Naive thymus-derived CD4-positive, alpha-beta T cell (primary cell): ENCODE measurements at regions not wholly inside any gene's neighbourhood (a gene's known extent, or its start where the extent isn't known, plus 50 kb on each side); places are given as distances from the start of the nearest gene placed in this dataset.

ENCODE experiments used
- ATAC-seq: fragments of 150-1000 bp; cut with Tn5 transposase; 2 replicates; pipeline ENCODE4 v1.10.0; 2021; ENCODE audit warnings: mild to moderate bottlenecking, moderate library complexity
- CTCF ChIA-PET: fragments of 350-600 bp; sonication (Branson Sonifier 250); formaldehyde crosslinking; loops from one replicate; lab custom pipeline; 2021; ENCODE audit warnings: antibody characterized with exemption; lab: Charles Lee
- POLR2A ChIA-PET: fragments of 350-600 bp; sonication (Branson Sonifier 250); formaldehyde crosslinking; loops from one replicate; lab custom pipeline; 2021; ENCODE audit warnings: antibody characterized with exemption, inconsistent platforms; lab: Charles Lee
- DNase-seq, 9 donors: peaks; one replicate each; pipeline versions ENCODE4 v3.0.0 to v3.0.0-alpha.2; 2020 to 2022; ENCODE audit warnings: mixed read lengths in 1 of 9
- H3K27ac ChIP-seq: one replicate; pipeline ENCODE4 v1.7.0; 2013; ENCODE audit warnings: mild to moderate bottlenecking, low read depth, low read length, moderate library complexity
- H3K27me3 ChIP-seq, 2 donors: one replicate each; pipeline ENCODE4 v1.7.0; 2013; ENCODE audit warnings: low read length in 2 of 2, mild to moderate bottlenecking in 2 of 2, moderate library complexity in 2 of 2; ENCODE audit not compliant: control insufficient read depth in 2 of 2, insufficient read depth in 2 of 2
- H3K36me3 ChIP-seq, 3 experiments: 1 replicate in 2 of 3; 2 replicates in 1 of 3; pipeline ENCODE4 v1.7.0; 2013; ENCODE audit warnings: low read length in 3 of 3, mild to moderate bottlenecking in 3 of 3, moderate library complexity in 1 of 3; ENCODE audit not compliant: insufficient read depth in 3 of 3, control insufficient read depth in 2 of 3
- H3K4me1 ChIP-seq, 2 donors: one replicate each; pipeline ENCODE4 v1.7.0; 2013; ENCODE audit warnings: low read length in 2 of 2, mild to moderate bottlenecking in 2 of 2, moderate library complexity in 1 of 2; ENCODE audit not compliant: control insufficient read depth in 2 of 2, insufficient read depth in 2 of 2
- H3K4me3 ChIP-seq: 2 replicates; pipeline ENCODE4 v1.7.0; 2013; ENCODE audit warnings: mild to moderate bottlenecking, low read length
- H3K9me3 ChIP-seq, 3 experiments: 1 replicate in 2 of 3; 2 replicates in 1 of 3; pipeline ENCODE4 v1.7.0; 2013; ENCODE audit warnings: low read length in 3 of 3; ENCODE audit not compliant: control insufficient read depth in 2 of 3
- H3K27ac Mint-ChIP-seq, 9 donors: one replicate each; pipeline ENCODE4 v1.8.0; 2020 to 2022; ENCODE audit warnings: mixed read lengths in 9 of 9, mild to moderate bottlenecking in 8 of 9, moderate library complexity in 5 of 9, inconsistent platforms in 2 of 9
- H3K27me3 Mint-ChIP-seq, 5 donors: one replicate each; pipeline ENCODE4 v1.8.0; 2021 to 2022; ENCODE audit warnings: mixed read lengths in 5 of 5, mild to moderate bottlenecking in 1 of 5
- H3K36me3 Mint-ChIP-seq, 5 donors: one replicate each; pipeline ENCODE4 v1.8.0; 2020 to 2022; ENCODE audit warnings: mixed read lengths in 5 of 5, mild to moderate bottlenecking in 3 of 5, inconsistent platforms in 1 of 5
- H3K4me1 Mint-ChIP-seq, 7 donors: one replicate each; pipeline ENCODE4 v1.8.0; 2020 to 2022; ENCODE audit warnings: mixed read lengths in 7 of 7, mild to moderate bottlenecking in 3 of 7, inconsistent platforms in 1 of 7
- H3K4me3 Mint-ChIP-seq, 10 donors: one replicate each; pipeline ENCODE4 v1.8.0; 2020 to 2022; ENCODE audit warnings: mild to moderate bottlenecking in 10 of 10, mixed read lengths in 10 of 10, moderate library complexity in 6 of 10, inconsistent platforms in 2 of 10
- H3K9me3 Mint-ChIP-seq, 11 donors: one replicate each; pipeline ENCODE4 v1.8.0; 2020 to 2022; ENCODE audit warnings: mixed read lengths in 11 of 11, mild to moderate bottlenecking in 4 of 11, inconsistent platforms in 1 of 11, moderate library complexity in 1 of 11
- intact Hi-C, 2 donors: fragments of 100-400 bp; cut with micrococcal nuclease; formaldehyde crosslinking; loops; one replicate each; pipeline ENCODE4 v1.15.1; 2023

DNA sequence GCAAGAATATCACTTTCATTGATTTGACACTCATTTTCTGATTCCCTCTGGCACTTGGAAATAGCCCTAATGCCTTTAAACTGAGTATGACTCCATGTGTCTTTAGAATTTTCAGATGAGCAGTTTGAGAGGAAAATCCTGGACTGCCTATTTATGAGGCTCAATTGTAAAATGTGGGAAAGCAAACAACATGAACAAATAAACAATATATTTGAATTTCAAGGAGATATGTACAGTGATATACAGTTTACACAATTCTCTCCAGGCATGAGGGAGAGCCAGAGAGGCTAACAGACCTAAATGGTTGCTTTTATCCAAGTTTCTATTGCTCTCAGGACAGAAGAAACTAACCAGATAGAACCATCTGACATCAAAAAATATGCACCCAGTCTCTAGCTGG, 748.2 kb upstream of the NRSN1 start:
- Mint-ChIP-seq H3K36me3 (no peaks in the 10 kb centered on the region), H3K4me3 (no peak overlapping the region), H3K4me1 (no peaks in the 10 kb centered on the region), H3K27ac (no peak overlapping the region), H3K9me3 (peaks cover 0 to 11% (median 1%) of the 10 kb centered on the region in 11 donors), H3K27me3 (no peaks in the 10 kb centered on the region)
- H3K4me3 ChIP-seq = no peak overlapping the region
- DNase-seq (no peak), ATAC-seq (no peak)
- H3K27me3 ChIP-seq = no peaks in the 10 kb centered on the region
- no peaks in the 10 kb centered on the region for H3K9me3 ChIP-seq
- H3K4me1 ChIP-seq = no peaks in the 10 kb centered on the region
- H3K27ac ChIP-seq = no peak overlapping the region
- ChIA-PET CTCF (no interaction called here), POLR2A (no interaction called here)
- no peaks in the 10 kb centered on the region for H3K36me3 ChIP-seq
- intact Hi-C loops = no loop called here

DNA sequence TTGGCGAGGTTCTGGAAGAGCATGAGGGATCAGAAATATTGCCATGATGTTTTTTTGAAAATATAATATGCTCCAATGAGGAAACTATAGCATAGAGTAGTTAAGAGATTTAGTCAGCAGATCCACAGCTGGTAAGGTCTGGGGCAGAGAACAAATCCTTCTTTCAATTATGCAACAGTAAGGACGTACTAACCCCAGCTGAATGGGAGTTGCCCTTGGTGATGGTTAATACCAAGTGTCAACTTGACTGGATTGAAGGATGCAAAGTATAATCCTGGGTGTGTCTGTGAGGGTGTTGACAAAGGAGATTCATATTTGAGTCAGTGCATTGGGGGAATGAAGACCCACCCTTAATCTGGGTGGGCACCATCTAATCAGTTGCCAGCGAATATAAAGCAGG, 745.5 kb upstream of the NRSN1 start:
- POLR2A ChIA-PET = no interaction called here
- Histone ChIP-seq H3K27ac (no peak overlapping the region), H3K9me3 (no peaks in the 10 kb centered on the region), H3K27me3 (no peaks in the 10 kb centered on the region), H3K36me3 (no peaks in the 10 kb centered on the region), H3K4me1 (no peaks in the 10 kb centered on the region), H3K4me3 (no peak overlapping the region)
- ATAC-seq = no peak
- Mint-ChIP-seq H3K36me3 (no peaks in the 10 kb centered on the region), H3K9me3 (peaks cover 0 to 11% (median 1%) of the 10 kb centered on the region in 11 donors), H3K27ac (no peak overlapping the region), H3K27me3 (no peaks in the 10 kb centered on the region), H3K4me3 (no peak overlapping the region), H3K4me1 (no peaks in the 10 kb centered on the region)
- no peak for DNase-seq
- CTCF ChIA-PET = no interaction called here
- intact Hi-C loops = no loop called here

DNA sequence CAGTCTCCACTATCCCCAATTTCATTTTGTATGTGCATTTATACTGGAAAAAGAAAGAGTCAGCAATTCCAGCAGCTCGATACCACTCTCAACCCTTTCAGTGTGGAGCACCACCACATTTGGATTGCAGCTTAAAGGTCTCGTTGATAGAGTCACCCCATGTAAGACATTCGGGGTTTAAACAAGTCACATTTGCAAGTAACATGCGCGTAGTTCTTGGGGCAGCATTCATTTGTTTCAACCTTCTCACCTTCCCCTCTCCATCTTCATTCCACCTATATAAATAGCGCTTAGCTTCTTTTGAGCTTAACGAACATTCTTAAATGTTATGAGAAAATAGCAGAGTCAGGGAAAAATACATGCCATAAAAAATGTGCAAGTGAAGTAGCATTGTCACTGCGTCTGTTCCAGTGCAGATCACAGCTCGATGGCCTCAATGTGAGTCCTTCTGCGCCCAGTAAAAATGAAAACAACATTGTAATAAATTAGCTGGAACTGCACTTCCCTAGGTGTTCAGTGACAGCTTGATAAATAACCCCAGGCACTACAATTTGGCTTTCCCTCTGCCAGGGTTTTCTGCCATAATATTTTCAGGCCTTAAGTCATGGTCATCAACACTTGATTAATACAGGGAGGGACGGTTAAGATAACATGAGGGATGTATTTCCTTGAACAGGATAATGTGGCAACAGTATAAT, 737.8 kb upstream of the NRSN1 start:
- no peak for ATAC-seq
- intact Hi-C loops = no loop called here
- H3K27me3 Mint-ChIP-seq = no peaks in the 10 kb centered on the region
- no peaks in the 10 kb centered on the region for H3K9me3 ChIP-seq
- CTCF ChIA-PET = no interaction called here
- no peaks in the 10 kb centered on the region for H3K36me3 ChIP-seq
- H3K27ac Mint-ChIP-seq = no peak overlapping the region
- H3K4me3 ChIP-seq = no peak overlapping the region
- H3K4me3 Mint-ChIP-seq = no peak overlapping the region
- H3K4me1 Mint-ChIP-seq = no peaks in the 10 kb centered on the region
- POLR2A ChIA-PET = no interaction called here
- no peaks in the 10 kb centered on the region for H3K4me1 ChIP-seq
- peaks cover 0 to 2% (median 0%) of the 10 kb centered on the region in 11 donors for H3K9me3 Mint-ChIP-seq
- no peaks in the 10 kb centered on the region for H3K36me3 Mint-ChIP-seq
- H3K27me3 ChIP-seq = no peaks in the 10 kb centered on the region
- no peak overlapping the region for H3K27ac ChIP-seq
- no peak for DNase-seq

DNA sequence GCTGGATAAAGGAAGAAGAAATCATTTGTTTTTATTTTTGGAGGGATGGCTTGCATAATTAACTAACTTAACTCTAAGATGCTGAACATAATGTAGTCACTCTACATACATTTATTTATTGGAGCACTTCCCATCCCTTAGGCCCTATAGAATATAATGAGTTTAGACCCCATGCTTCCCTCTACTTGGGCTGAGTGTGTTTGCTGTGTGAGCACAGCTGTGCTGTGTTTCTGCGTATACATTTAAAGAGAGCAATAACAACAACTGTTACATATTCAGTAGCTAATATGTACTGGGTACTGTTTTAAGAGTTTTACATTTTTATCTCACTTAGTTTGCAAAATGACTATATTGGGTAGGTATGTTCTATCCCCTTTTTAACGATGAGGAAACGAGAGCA, 736.6 kb upstream of the NRSN1 start:
- Mint-ChIP-seq H3K36me3 (no peaks in the 10 kb centered on the region), H3K27me3 (no peaks in the 10 kb centered on the region), H3K4me3 (no peak overlapping the region), H3K4me1 (no peaks in the 10 kb centered on the region), H3K9me3 (peaks cover 0 to 4% (median 0%) of the 10 kb centered on the region in 11 donors), H3K27ac (no peak overlapping the region)
- Histone ChIP-seq H3K4me1 (no peaks in the 10 kb centered on the region), H3K36me3 (no peaks in the 10 kb centered on the region), H3K4me3 (no peak overlapping the region), H3K9me3 (no peaks in the 10 kb centered on the region), H3K27ac (no peak overlapping the region), H3K27me3 (no peaks in the 10 kb centered on the region)
- ChIA-PET CTCF (no interaction called here), POLR2A (no interaction called here)
- intact Hi-C loops = no loop called here
- no peak for ATAC-seq
- no peak for DNase-seq

DNA sequence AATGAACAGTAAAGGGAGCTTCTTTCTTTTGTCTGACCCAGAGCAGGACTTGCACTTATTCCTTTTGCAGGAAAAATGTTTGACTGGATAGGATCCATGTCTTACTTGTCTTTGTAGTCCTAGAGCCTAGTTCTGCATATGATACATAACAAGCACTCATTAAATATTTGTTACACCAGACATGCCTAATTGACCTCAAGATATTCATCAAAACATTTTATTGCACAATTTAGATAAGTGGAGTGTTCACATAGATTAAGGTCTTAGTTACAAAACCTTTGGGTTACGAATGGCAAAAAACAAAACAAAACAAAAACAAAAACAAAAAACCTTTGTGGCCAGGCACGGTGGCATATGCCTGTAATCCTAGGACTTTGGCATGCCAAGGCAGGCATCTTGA, 735.8 kb upstream of the NRSN1 start:
- ChIA-PET POLR2A (no interaction called here), CTCF (no interaction called here)
- Mint-ChIP-seq H3K4me3 (no peak overlapping the region), H3K9me3 (peaks cover 0 to 5% (median 0%) of the 10 kb centered on the region in 11 donors), H3K27me3 (no peaks in the 10 kb centered on the region), H3K36me3 (no peaks in the 10 kb centered on the region), H3K4me1 (no peaks in the 10 kb centered on the region), H3K27ac (no peak overlapping the region)
- H3K4me1 ChIP-seq = no peaks in the 10 kb centered on the region
- intact Hi-C loops = no loop called here
- no peaks in the 10 kb centered on the region for H3K9me3 ChIP-seq
- H3K4me3 ChIP-seq = no peak overlapping the region
- H3K27me3 ChIP-seq = no peaks in the 10 kb centered on the region
- no peak for DNase-seq
- H3K36me3 ChIP-seq = no peaks in the 10 kb centered on the region
- H3K27ac ChIP-seq = no peak overlapping the region
- no peak for ATAC-seq

DNA sequence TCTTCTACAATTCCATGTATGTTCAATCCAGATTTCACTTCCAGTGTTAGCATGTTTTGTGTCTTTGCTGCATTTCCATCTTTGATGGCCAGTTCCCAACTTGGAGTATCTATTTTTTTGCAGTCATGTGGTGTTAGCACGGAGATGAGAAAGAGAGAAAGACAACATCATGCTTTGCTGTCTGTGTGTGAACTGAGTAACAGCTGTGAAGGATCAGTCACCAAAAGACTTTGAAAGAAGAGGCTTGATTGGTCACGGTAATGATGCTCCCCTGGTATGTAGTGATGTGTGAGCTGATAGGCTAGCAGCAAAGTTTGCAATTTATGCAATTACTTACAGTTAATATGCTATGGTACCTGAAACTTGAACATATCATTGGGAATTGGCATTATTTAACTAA, 731.3 kb upstream of the NRSN1 start:
- ATAC-seq (no peak), DNase-seq (no peak)
- H3K4me3 ChIP-seq = no peak overlapping the region
- Mint-ChIP-seq H3K36me3 (no peaks in the 10 kb centered on the region), H3K27ac (no peak overlapping the region), H3K27me3 (no peaks in the 10 kb centered on the region), H3K4me3 (no peak overlapping the region), H3K9me3 (peaks cover 0 to 5% (median 0%) of the 10 kb centered on the region in 11 donors), H3K4me1 (no peaks in the 10 kb centered on the region)
- H3K9me3 ChIP-seq = no peaks in the 10 kb centered on the region
- H3K36me3 ChIP-seq = no peaks in the 10 kb centered on the region
- no peaks in the 10 kb centered on the region for H3K4me1 ChIP-seq
- ChIA-PET POLR2A (no interaction called here), CTCF (no interaction called here)
- H3K27ac ChIP-seq = no peak overlapping the region
- intact Hi-C loops = no loop called here
- no peaks in the 10 kb centered on the region for H3K27me3 ChIP-seq

DNA sequence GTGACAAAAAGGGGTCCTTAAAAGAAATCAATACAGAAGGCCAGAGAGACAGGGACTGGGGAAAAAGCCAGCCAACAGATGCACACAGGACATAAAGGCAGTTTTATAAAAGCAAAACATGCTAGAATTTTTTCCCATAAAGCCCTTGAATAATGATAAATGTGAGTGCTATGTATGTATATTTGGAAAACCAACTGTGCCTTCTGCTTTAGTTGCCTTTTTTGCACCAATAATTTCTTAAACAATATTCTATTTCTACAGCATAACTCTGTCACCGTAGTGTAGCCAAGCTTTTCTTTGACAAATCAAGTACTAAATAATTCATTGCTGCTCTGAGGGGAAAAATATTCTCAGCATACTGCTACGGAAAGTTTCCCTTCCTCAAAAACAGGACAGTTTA, 730.6 kb upstream of the NRSN1 start:
- H3K9me3 ChIP-seq = no peaks in the 10 kb centered on the region
- POLR2A ChIA-PET = no interaction called here
- intact Hi-C loops = no loop called here

More for the DNA sequence above, 730.6 kb upstream of the NRSN1 start:
- ATAC-seq (no peak), DNase-seq (no peak)
- no peak overlapping the region for H3K27ac ChIP-seq
- no peaks in the 10 kb centered on the region for H3K36me3 ChIP-seq
- Mint-ChIP-seq H3K4me1 (no peaks in the 10 kb centered on the region), H3K9me3 (peaks cover 0 to 5% (median 0%) of the 10 kb centered on the region in 11 donors), H3K4me3 (no peak overlapping the region), H3K27ac (no peak overlapping the region), H3K36me3 (no peaks in the 10 kb centered on the region), H3K27me3 (no peaks in the 10 kb centered on the region)
- no peaks in the 10 kb centered on the region for H3K27me3 ChIP-seq
- no peaks in the 10 kb centered on the region for H3K4me1 ChIP-seq
- CTCF ChIA-PET = no interaction called here
- H3K4me3 ChIP-seq = no peak overlapping the region
